ENCODE measurements at regions not wholly inside any gene's neighbourhood (a gene's known extent, or its start where the extent isn't known, plus 50 kb on each side); places are given as distances from the start of the nearest gene placed in this dataset.

DNA sequence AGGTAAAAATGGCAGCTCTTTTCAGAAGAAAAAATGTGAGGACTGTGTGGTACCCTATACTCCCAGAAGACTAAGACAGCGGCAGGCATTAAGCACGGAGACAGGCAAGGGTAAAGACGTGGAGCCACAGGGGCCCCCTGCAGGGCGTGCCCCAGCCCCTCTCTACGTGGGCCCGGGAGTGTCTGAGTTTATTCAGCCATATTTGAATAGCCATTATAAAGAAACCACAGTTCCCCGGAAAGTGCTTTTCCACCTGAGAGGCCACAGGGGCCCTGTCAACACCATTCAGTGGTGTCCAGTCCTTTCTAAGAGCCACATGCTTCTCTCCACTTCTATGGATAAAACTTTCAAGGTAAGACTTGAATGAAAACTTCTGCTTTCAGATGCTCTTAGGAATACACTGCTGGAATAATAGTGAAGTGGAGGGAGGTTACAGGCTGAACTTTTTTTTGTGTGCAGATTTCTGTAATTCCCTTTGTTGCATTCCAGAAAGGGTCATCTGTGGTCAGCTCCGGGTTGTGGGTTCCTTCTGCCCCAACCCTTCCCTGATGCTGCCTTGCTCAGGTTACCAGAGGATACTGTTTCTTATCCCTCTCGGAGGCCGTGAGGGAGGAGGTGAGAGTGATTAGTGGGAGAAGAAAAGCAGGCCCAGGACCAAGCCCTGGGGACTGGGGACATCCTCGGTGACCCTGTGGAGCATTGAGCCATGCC, 58.4 kb downstream of the SLC25A47 start:
- H3K9me3 ChIP-seq (ENCODE audit: low read length): no peaks in the 10 kb centered on the region
- H3K4me3 ChIP-seq (ENCODE audit: low read length): no peak overlapping the region
- H3K27ac ChIP-seq (ENCODE audit: low read length): no peak overlapping the region
- no peak overlapping the region for H2AFZ ChIP-seq (ENCODE audit: low read length)
- H3K36me3 ChIP-seq (ENCODE audit: insufficient read depth, low read length): no peaks in the 10 kb centered on the region
- H3K9ac ChIP-seq (ENCODE audit: low read length): no peak overlapping the region
- H4K20me1 ChIP-seq (ENCODE audit: insufficient read depth, low read depth, low read length): peaks cover 18% of the 10 kb centered on the region; the same call in 1 of the 2 replicates
- H3K4me1 ChIP-seq (ENCODE audit: low read length): peaks cover 12% of the 10 kb centered on the region
- H3K9me2 ChIP-seq (replicated peaks; ENCODE audit: insufficient read depth, low read length): no peaks in the 10 kb centered on the region
- H3K4me2 ChIP-seq (ENCODE audit: low read depth, low read length, poor library complexity, severe bottlenecking): no peak overlapping the region
- no peak for DNase-seq
- H3K79me2 ChIP-seq (ENCODE audit: low read length): peaks cover 10% of the 10 kb centered on the region
- no peaks in the 10 kb centered on the region for H3K27me3 ChIP-seq (ENCODE audit: low read length)

DNA sequence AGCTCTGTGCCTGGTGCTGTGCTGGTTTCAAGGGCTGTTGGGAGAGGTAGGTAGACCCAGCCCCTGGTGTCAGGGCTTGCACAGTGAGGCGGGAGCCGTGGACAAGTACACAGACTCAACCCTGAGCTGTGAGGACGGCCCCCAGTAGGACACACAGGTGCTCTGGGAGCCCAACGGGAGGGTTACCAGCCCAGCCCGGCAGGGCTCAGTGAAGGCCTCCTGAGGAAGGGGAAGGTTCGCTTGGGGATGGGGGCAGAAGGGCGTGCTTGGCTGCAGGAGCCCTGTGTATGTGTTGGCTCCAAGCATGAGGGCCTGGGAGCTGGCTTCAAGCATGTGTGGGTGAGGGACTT, 58.9 kb downstream of the SLC25A47 start:
- Histone ChIP-seq H3K27ac (ENCODE audit: low read length) (no peak overlapping the region), H3K9me2 (replicated peaks; ENCODE audit: insufficient read depth, low read length) (no peaks in the 10 kb centered on the region), H2AFZ (ENCODE audit: low read length) (no peak overlapping the region), H3K9ac (ENCODE audit: low read length) (no peak overlapping the region), H3K4me2 (ENCODE audit: low read depth, low read length, poor library complexity, severe bottlenecking) (no peak overlapping the region), H3K36me3 (ENCODE audit: insufficient read depth, low read length) (no peaks in the 10 kb centered on the region), H3K27me3 (ENCODE audit: low read length) (no peaks in the 10 kb centered on the region), H4K20me1 (ENCODE audit: insufficient read depth, low read depth, low read length) (peaks cover 21% of the 10 kb centered on the region; the same call in 1 of the 2 replicates), H3K4me1 (ENCODE audit: low read length) (peaks cover 7% of the 10 kb centered on the region), H3K4me3 (ENCODE audit: low read length) (no peak overlapping the region), H3K9me3 (ENCODE audit: low read length) (no peaks in the 10 kb centered on the region), H3K79me2 (ENCODE audit: low read length) (peaks cover 4% of the 10 kb centered on the region; the same call in 1 of the 2 replicates)
- DNase-seq: no peak

DNA sequence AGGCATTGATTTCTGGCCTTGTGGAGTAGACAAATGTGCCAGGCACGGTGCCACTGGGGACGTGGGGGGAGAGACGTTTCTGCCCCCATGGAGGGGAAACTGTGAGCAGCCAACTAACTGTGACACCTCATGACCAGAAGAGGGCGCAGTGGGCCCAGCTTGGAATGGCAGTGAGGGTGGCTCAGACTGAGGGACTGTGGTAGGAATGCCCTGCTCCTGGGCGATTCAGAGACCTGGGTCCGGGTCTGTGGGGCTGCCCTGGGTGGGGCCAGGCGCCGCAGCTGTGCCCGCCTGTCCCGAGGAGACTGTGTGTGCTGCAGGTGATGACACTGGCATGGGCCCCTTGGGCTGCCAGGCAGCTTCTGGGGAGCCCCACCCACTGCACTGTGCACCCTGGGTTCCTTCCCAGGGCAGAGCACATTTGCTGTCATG, 60.6 kb downstream of the SLC25A47 start:
- Histone ChIP-seq H2AFZ (ENCODE audit: low read length) (no peak overlapping the region), H3K4me3 (ENCODE audit: low read length) (no peak overlapping the region), H4K20me1 (ENCODE audit: insufficient read depth, low read depth, low read length) (peaks cover 35% of the 10 kb centered on the region; the same call in 1 of the 2 replicates), H3K4me2 (ENCODE audit: low read depth, low read length, poor library complexity, severe bottlenecking) (no peak overlapping the region), H3K4me1 (ENCODE audit: low read length) (no peaks in the 10 kb centered on the region), H3K9me3 (ENCODE audit: low read length) (no peaks in the 10 kb centered on the region), H3K27ac (ENCODE audit: low read length) (no peak overlapping the region), H3K9me2 (replicated peaks; ENCODE audit: insufficient read depth, low read length) (no peaks in the 10 kb centered on the region), H3K9ac (ENCODE audit: low read length) (no peak overlapping the region), H3K79me2 (ENCODE audit: low read length) (no peaks in the 10 kb centered on the region), H3K27me3 (ENCODE audit: low read length) (no peaks in the 10 kb centered on the region), H3K36me3 (ENCODE audit: insufficient read depth, low read length) (no peaks in the 10 kb centered on the region)
- peak; percentile 89 for DNase-seq

DNA sequence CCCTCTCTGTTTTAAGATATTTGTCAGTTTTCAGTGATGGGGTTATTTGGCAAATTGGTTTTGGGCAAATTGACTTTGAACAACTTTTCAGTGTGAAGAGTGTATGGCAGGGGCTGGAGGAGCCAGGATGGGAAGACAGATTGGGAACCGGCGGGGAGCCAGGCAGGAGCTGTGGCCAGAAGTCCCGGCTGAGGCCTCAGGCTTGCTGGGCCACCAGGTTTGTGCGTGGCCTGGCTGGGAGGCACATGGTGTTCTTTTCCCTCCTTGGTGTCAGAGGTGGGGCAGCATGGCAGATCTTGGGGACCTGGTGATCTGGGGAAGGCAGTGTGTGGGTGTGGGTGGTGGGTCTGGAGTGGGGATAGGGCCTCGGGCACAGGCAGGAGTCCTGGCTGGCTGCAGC, 61.1 kb downstream of the SLC25A47 start:
- H3K9me3 ChIP-seq (ENCODE audit: low read length): no peaks in the 10 kb centered on the region
- H3K4me3 ChIP-seq (ENCODE audit: low read length): no peak overlapping the region
- H3K9ac ChIP-seq (ENCODE audit: low read length): no peak overlapping the region
- H3K36me3 ChIP-seq (ENCODE audit: insufficient read depth, low read length): no peaks in the 10 kb centered on the region
- no peaks in the 10 kb centered on the region for H3K4me1 ChIP-seq (ENCODE audit: low read length)
- no peaks in the 10 kb centered on the region for H3K27me3 ChIP-seq (ENCODE audit: low read length)
- no peak for DNase-seq
- no peak overlapping the region for H3K27ac ChIP-seq (ENCODE audit: low read length)
- H3K4me2 ChIP-seq (ENCODE audit: low read depth, low read length, poor library complexity, severe bottlenecking): no peak overlapping the region
- H4K20me1 ChIP-seq (ENCODE audit: insufficient read depth, low read depth, low read length): peaks cover 36% of the 10 kb centered on the region; the same call in 1 of the 2 replicates
- no peaks in the 10 kb centered on the region for H3K79me2 ChIP-seq (ENCODE audit: low read length)
- no peaks in the 10 kb centered on the region for H3K9me2 ChIP-seq (replicated peaks; ENCODE audit: insufficient read depth, low read length)
- H2AFZ ChIP-seq (ENCODE audit: low read length): no peak overlapping the region

DNA sequence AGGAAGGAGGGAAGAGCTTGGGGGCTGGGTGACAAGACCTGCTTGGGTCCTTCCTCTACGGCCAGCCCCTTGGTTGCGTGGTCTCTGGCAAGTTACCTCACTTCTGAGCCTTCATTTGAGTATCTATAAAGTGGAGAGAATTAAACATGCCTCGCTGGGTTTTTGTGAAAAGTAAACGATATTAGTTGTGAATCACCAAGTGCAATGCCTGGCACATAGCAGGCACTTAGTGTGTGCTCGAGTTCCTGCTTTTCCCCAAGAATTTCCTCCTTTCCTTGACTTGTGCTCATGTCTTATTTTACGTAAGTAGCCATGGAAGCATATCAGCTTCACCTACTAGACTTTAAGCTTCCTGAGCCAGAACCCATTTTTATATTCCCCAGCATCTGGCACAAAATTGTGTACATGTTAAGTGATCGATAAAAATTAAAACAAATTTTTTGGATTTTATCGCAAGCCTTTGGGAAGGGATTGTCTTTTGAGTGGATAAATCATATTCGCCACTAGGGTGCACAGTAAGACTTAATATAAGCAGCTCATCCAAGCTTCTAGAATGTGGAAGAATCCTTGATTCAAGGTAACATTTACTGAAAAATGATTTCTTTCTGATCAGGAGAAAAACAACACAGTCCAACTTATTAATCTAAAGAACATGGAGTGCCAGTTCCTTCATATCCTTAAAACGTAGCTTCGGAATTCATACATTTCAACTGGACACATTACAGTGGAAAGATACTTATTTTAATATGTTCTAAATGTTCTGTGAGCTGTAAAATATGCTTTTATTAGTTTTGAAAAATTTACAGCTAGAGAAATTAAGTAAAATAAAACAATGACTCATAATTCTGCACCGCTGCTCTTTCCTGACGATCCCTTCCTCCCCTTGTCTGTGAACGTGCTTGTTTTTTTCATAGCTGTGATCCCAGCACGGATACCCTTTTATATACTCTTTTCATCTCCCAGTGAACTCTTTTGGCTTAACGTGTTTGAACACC, 62.0 kb downstream of the SLC25A47 start:
- H3K4me3 ChIP-seq (ENCODE audit: low read length): no peak overlapping the region
- peak; percentile 54 for DNase-seq
- H4K20me1 ChIP-seq (ENCODE audit: insufficient read depth, low read depth, low read length): peaks cover 36% of the 10 kb centered on the region; the same call in 1 of the 2 replicates
- H3K79me2 ChIP-seq (ENCODE audit: low read length): no peaks in the 10 kb centered on the region
- H3K9me3 ChIP-seq (ENCODE audit: low read length): no peaks in the 10 kb centered on the region
- no peaks in the 10 kb centered on the region for H3K9me2 ChIP-seq (replicated peaks; ENCODE audit: insufficient read depth, low read length)
- no peaks in the 10 kb centered on the region for H3K4me1 ChIP-seq (ENCODE audit: low read length)
- H2AFZ ChIP-seq (ENCODE audit: low read length): no peak overlapping the region
- H3K27ac ChIP-seq (ENCODE audit: low read length): no peak overlapping the region
- H3K9ac ChIP-seq (ENCODE audit: low read length): no peak overlapping the region
- no peaks in the 10 kb centered on the region for H3K27me3 ChIP-seq (ENCODE audit: low read length)
- H3K4me2 ChIP-seq (ENCODE audit: low read depth, low read length, poor library complexity, severe bottlenecking): no peak overlapping the region
- H3K36me3 ChIP-seq (ENCODE audit: insufficient read depth, low read length): no peaks in the 10 kb centered on the region

DNA sequence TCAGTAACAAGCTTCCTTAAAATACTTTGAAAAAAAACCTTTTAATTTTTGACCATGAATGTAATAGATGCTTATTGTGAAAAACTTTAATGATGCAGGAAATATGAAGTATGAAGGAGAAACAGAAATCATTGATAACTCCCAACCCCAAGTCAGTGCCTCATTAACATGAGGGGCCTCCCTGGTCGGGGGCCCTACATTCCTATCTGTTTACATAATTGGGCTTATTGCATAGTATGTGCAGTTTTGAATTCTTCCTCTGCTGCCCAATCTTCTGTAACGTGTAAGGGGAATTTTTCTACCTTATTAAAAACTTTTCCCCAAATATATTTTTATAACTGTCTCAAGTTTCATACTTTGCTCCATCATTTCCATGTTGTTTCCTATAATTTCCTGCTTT, 63.0 kb downstream of the SLC25A47 start:
- no peak overlapping the region for H3K9ac ChIP-seq (ENCODE audit: low read length)

DNA sequence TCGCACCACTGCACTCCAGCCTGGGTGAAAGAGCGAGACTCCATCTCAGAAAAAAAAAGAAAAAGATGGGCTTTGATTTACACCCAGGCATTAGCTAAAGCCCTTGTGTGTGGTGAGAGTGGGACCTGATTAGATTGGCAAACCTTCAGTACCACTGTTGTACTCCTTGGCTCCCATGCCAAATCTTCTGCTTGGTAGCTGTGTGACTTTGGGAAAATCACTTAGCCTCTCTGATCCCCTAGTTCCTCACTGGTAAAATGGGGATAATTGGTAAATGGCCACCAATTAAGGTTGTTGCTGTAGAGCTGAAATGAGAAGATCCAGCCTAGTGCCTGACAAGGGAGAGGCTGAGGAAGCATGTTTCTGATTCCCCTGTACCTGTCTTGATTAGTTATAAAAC, 63.7 kb downstream of the SLC25A47 start:
- no peak overlapping the region for H3K4me2 ChIP-seq (ENCODE audit: low read depth, low read length, poor library complexity, severe bottlenecking)
- no peak for DNase-seq
- no peaks in the 10 kb centered on the region for H3K36me3 ChIP-seq (ENCODE audit: insufficient read depth, low read length)
- no peak overlapping the region for H3K9ac ChIP-seq (ENCODE audit: low read length)
- peaks cover 43% of the 10 kb centered on the region; the same call in 1 of the 2 replicates for H4K20me1 ChIP-seq (ENCODE audit: insufficient read depth, low read depth, low read length)
- H3K9me3 ChIP-seq (ENCODE audit: low read length): no peaks in the 10 kb centered on the region
- no peaks in the 10 kb centered on the region for H3K27me3 ChIP-seq (ENCODE audit: low read length)
- no peaks in the 10 kb centered on the region for H3K4me1 ChIP-seq (ENCODE audit: low read length)
- no peaks in the 10 kb centered on the region for H3K9me2 ChIP-seq (replicated peaks; ENCODE audit: insufficient read depth, low read length)
- no peak overlapping the region for H3K4me3 ChIP-seq (ENCODE audit: low read length)
- no peak overlapping the region for H3K27ac ChIP-seq (ENCODE audit: low read length)
- no peak overlapping the region for H2AFZ ChIP-seq (ENCODE audit: low read length)
- H3K79me2 ChIP-seq (ENCODE audit: low read length): no peaks in the 10 kb centered on the region

More for the DNA sequence above, 63.0 kb downstream of the SLC25A47 start:
- Histone ChIP-seq H3K4me1 (ENCODE audit: low read length) (no peaks in the 10 kb centered on the region), H2AFZ (ENCODE audit: low read length) (no peak overlapping the region), H3K27me3 (ENCODE audit: low read length) (no peaks in the 10 kb centered on the region), H3K4me3 (ENCODE audit: low read length) (no peak overlapping the region), H3K9me3 (ENCODE audit: low read length) (no peaks in the 10 kb centered on the region), H3K9me2 (replicated peaks; ENCODE audit: insufficient read depth, low read length) (no peaks in the 10 kb centered on the region), H3K79me2 (ENCODE audit: low read length) (no peaks in the 10 kb centered on the region), H3K27ac (ENCODE audit: low read length) (no peak overlapping the region), H3K36me3 (ENCODE audit: insufficient read depth, low read length) (no peaks in the 10 kb centered on the region), H4K20me1 (ENCODE audit: insufficient read depth, low read depth, low read length) (peaks cover 36% of the 10 kb centered on the region; the same call in 1 of the 2 replicates), H3K4me2 (ENCODE audit: low read depth, low read length, poor library complexity, severe bottlenecking) (no peak overlapping the region)
- no peak for DNase-seq

DNA sequence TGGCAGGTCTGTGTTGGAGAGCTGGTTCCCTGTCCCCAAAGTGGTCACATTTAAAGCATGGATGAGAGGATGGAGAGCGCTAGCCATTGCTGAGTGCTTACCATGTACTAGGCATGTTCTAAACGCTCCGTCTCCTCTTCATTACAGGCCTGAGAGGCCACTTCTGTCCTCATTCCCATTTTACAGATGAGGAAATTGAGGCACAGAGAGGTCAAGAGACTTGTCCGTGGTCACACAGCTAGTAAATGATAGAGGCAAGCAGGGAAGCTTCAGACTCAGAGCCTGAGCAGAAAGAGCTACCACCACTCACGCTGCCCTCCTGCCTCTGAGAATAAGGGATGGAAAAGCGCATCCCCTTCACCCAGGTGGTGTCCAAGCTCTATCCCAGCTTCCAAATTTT, 64.3 kb downstream of the SLC25A47 start:
- no peak overlapping the region for H3K27ac ChIP-seq (ENCODE audit: low read length)
- H3K4me1 ChIP-seq (ENCODE audit: low read length): no peaks in the 10 kb centered on the region
- no peak overlapping the region for H3K4me2 ChIP-seq (ENCODE audit: low read depth, low read length, poor library complexity, severe bottlenecking)
- H2AFZ ChIP-seq (ENCODE audit: low read length): no peak overlapping the region
- no peaks in the 10 kb centered on the region for H3K36me3 ChIP-seq (ENCODE audit: insufficient read depth, low read length)
- DNase-seq: no peak
- H3K79me2 ChIP-seq (ENCODE audit: low read length): no peaks in the 10 kb centered on the region
- no peak overlapping the region for H3K9ac ChIP-seq (ENCODE audit: low read length)
- no peaks in the 10 kb centered on the region for H3K9me2 ChIP-seq (replicated peaks; ENCODE audit: insufficient read depth, low read length)
- H3K4me3 ChIP-seq (ENCODE audit: low read length): no peak overlapping the region
- H3K27me3 ChIP-seq (ENCODE audit: low read length): no peaks in the 10 kb centered on the region
- H4K20me1 ChIP-seq (ENCODE audit: insufficient read depth, low read depth, low read length): peaks cover 49% of the 10 kb centered on the region; the same call in 1 of the 2 replicates
- H3K9me3 ChIP-seq (ENCODE audit: low read length): no peaks in the 10 kb centered on the region
